Thymus (tissue), 11 donors: ENCODE measurements at regions not wholly inside any gene's neighbourhood (a gene's known extent, or its start where the extent isn't known, plus 50 kb on each side); places are given as distances from the start of the nearest gene placed in this dataset.

Experiments used
- DNase-seq, 9 donors: peaks; one replicate each; pipeline ENCODE4 v3.0.0-alpha.2; 2013; ENCODE audit warnings: low spot score in 9 of 9, low read depth in 6 of 9, missing footprints in 1 of 9
- H3K27ac ChIP-seq, 2 donors: one replicate each; pipeline ENCODE4 v1.5.1; 2013; ENCODE audit warnings: control low read depth in 1 of 2, low read depth in 1 of 2, low read length in 1 of 2, mild to moderate bottlenecking in 1 of 2, moderate library complexity in 1 of 2
- H3K27me3 ChIP-seq, 2 donors: one replicate each; pipeline ENCODE4 v1.5.1; 2013; ENCODE audit warnings: low read length in 1 of 2; ENCODE audit not compliant: control insufficient read depth in 2 of 2, insufficient read depth in 1 of 2
- H3K36me3 ChIP-seq, 2 donors: one replicate each; pipeline ENCODE4 v1.5.1; 2013; ENCODE audit warnings: low read length in 1 of 2, mild to moderate bottlenecking in 1 of 2, moderate library complexity in 1 of 2; ENCODE audit not compliant: control insufficient read depth in 2 of 2, insufficient read depth in 2 of 2
- H3K4me1 ChIP-seq, 2 donors: one replicate each; pipeline ENCODE4 v1.5.1; 2013; ENCODE audit warnings: low read length in 2 of 2; ENCODE audit not compliant: control insufficient read depth in 2 of 2, insufficient read depth in 2 of 2
- H3K4me3 ChIP-seq, 2 donors: one replicate each; pipeline ENCODE4 v1.5.1; 2013; ENCODE audit warnings: low read length in 2 of 2, control low read depth in 1 of 2, mild to moderate bottlenecking in 1 of 2
- H3K9me3 ChIP-seq, 2 donors: one replicate each; pipeline ENCODE4 v1.5.1; 2013; ENCODE audit warnings: low read length in 1 of 2, mild to moderate bottlenecking in 1 of 2; ENCODE audit not compliant: control insufficient read depth in 2 of 2, insufficient read depth in 1 of 2
- WGBS: extraction: QIAGEN DNeasy Blood & Tissue Kit; methylation state at CpG from one replicate; pipeline ENCODE4 v1.1.7; 2013; 5-methylcytosine and 5-hydroxymethylcytosine counted together
- donor health status: healthy.

DNA sequence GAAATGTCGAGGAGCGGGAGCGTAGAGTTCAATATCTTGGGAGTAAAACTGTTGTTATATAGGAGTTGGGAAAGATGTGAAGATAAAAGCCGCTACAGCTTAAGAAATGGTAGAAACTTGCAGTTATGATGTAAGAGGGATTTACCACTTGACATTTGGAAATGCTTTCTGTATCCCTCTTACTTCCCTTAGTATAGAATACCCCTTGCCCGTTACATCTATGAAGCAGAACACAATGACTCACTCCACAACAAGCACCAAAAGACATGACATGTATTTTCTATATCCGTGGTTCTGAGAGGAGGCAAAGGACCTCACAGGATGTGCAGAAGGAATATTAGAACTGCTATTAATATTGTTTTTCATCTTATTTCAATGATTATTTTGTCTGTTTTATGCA, 254.2 kb upstream of the NR2F2 start:
- no peak overlapping the region for H3K4me3 ChIP-seq
- H3K27me3 ChIP-seq: no peaks in the 10 kb centered on the region
- no peak overlapping the region for H3K27ac ChIP-seq
- no peaks in the 10 kb centered on the region for H3K36me3 ChIP-seq
- WGBS: 97% methylated on average over 6 of the region's 6 CpGs
- no peaks in the 10 kb centered on the region for H3K4me1 ChIP-seq
- H3K9me3 ChIP-seq: no peaks in the 10 kb centered on the region
- no peak for DNase-seq

- no peaks in the 10 kb centered on the region for H3K36me3 ChIP-seq
- 95% methylated on average over 4 of the region's 4 CpGs for WGBS
- no peak overlapping the region for H3K4me3 ChIP-seq
- H3K27me3 ChIP-seq: no peaks in the 10 kb centered on the region
- H3K9me3 ChIP-seq: no peaks in the 10 kb centered on the region
- no peak for DNase-seq
- no peak overlapping the region for H3K27ac ChIP-seq
- no peaks in the 10 kb centered on the region for H3K4me1 ChIP-seq
Measured at GRCh38 chr15:96079041-96079440, 251.5 kb upstream of the NR2F2 start.

GRCh38 chr15:96079882-96080281, 250.6 kb upstream of the NR2F2 start:
- 93% methylated on average over 3 of the region's 3 CpGs for WGBS
- Histone ChIP-seq H3K27me3 (no peaks in the 10 kb centered on the region), H3K27ac (no peak overlapping the region), H3K4me3 (no peak overlapping the region), H3K9me3 (no peaks in the 10 kb centered on the region), H3K36me3 (no peaks in the 10 kb centered on the region), H3K4me1 (no peaks in the 10 kb centered on the region)
- DNase-seq: no peak

- Histone ChIP-seq H3K4me1 (no peaks in the 10 kb centered on the region), H3K36me3 (no peaks in the 10 kb centered on the region), H3K9me3 (no peaks in the 10 kb centered on the region), H3K27ac (no peak overlapping the region), H3K27me3 (no peaks in the 10 kb centered on the region), H3K4me3 (no peak overlapping the region)
- no peak for DNase-seq
- WGBS: 38% methylated on average over 3 of the region's 3 CpGs
Measured at GRCh38 chr15:96086164-96086563, 244.3 kb upstream of the NR2F2 start.

- Histone ChIP-seq H3K27ac (no peak overlapping the region), H3K4me1 (no peaks in the 10 kb centered on the region), H3K4me3 (no peak overlapping the region), H3K9me3 (no peaks in the 10 kb centered on the region), H3K27me3 (no peaks in the 10 kb centered on the region), H3K36me3 (no peaks in the 10 kb centered on the region)
- no peak for DNase-seq
- 20% methylated on average over 2 of the region's 2 CpGs for WGBS
Measured at GRCh38 chr15:96087180-96087884, 243.2 kb upstream of the NR2F2 start.

GRCh38 chr15:96088650-96089049, 241.8 kb upstream of the NR2F2 start:
- no peak overlapping the region for H3K27ac ChIP-seq
- H3K9me3 ChIP-seq: no peaks in the 10 kb centered on the region
- H3K36me3 ChIP-seq: no peaks in the 10 kb centered on the region
- no peak for DNase-seq
- H3K4me3 ChIP-seq: no peak overlapping the region
- 89% methylated on average over 1 of the region's 1 CpG for WGBS
- H3K27me3 ChIP-seq: no peaks in the 10 kb centered on the region
- H3K4me1 ChIP-seq: no peaks in the 10 kb centered on the region

GRCh38 chr15:96089405-96090058, 241.0 kb upstream of the NR2F2 start:
- WGBS: 64% methylated on average over 11 of the region's 11 CpGs
- Histone ChIP-seq H3K4me1 (no peaks in the 10 kb centered on the region), H3K4me3 (no peak overlapping the region), H3K36me3 (no peaks in the 10 kb centered on the region), H3K9me3 (no peaks in the 10 kb centered on the region), H3K27ac (no peak overlapping the region), H3K27me3 (no peaks in the 10 kb centered on the region)
- no peak for DNase-seq

GRCh38 chr15:96092186-96092585, 238.3 kb upstream of the NR2F2 start:
- WGBS: 93% methylated on average over 1 of the region's 1 CpG
- DNase-seq: no peak
- Histone ChIP-seq H3K4me1 (no peaks in the 10 kb centered on the region), H3K36me3 (no peaks in the 10 kb centered on the region), H3K4me3 (no peak overlapping the region), H3K9me3 (no peaks in the 10 kb centered on the region), H3K27me3 (no peaks in the 10 kb centered on the region), H3K27ac (no peak overlapping the region)

DNA sequence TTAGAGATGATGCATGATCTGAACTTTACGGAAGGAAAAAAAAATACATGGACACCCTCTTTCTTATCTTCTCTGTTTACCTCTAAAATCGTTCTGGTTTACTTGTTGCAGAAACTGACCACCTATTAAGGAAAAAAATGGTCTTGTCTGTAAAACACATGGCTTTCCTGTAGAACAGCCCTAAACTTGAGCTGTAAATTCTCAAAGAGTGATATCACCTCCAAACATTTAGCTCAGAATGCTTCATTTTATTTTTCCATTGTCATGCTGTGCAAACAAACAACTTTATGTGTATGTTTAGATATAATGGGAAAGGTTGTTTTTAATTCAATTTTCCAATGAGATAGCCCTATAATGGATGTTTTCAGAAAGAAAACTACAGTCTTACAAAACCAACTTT, 237.4 kb upstream of the NR2F2 start:
- H3K27ac ChIP-seq: no peak overlapping the region
- no peak overlapping the region for H3K4me3 ChIP-seq
- no peak for DNase-seq
- H3K9me3 ChIP-seq: no peaks in the 10 kb centered on the region
- H3K36me3 ChIP-seq: no peaks in the 10 kb centered on the region
- no peaks in the 10 kb centered on the region for H3K27me3 ChIP-seq
- H3K4me1 ChIP-seq: no peaks in the 10 kb centered on the region
- WGBS: 49% methylated on average over 2 of the region's 2 CpGs
